Right lobe of liver (tissue), 6 donors: ENCODE measurements at regions not wholly inside any gene's neighbourhood (a gene's known extent, or its start where the extent isn't known, plus 50 kb on each side); places are given as distances from the start of the nearest gene placed in this dataset.

Experiments
- ATAC-seq, 4 donors: fragments of 200-7000 bp; cut with Tn5 transposase; one replicate each; pipeline ENCODE4 v1.9.1; 2020; ENCODE audit warnings: mild to moderate bottlenecking in 4 of 4, moderate library complexity in 4 of 4
- DNase-seq, 3 donors: peaks; one replicate each; pipeline ENCODE4 v3.0.0-alpha.2; 2020
- H3K27ac ChIP-seq, 3 donors: fragments of 200-600 bp; one replicate each; pipeline ENCODE4 v1.8.0; 2022
- H3K27me3 ChIP-seq, 2 donors: fragments of 200-600 bp; one replicate each; pipeline ENCODE4 v1.8.0; 2022
- H3K36me3 ChIP-seq, 4 donors: fragments of 200-600 bp; sonication (generic) in 1 of 4; one replicate each; pipeline versions ENCODE4 v1.5.1 to v1.8.0; 2017 to 2022; ENCODE audit warnings: control low read depth in 1 of 4
- H3K4me1 ChIP-seq, 4 donors: fragments of 200-600 bp; sonication (generic) in 1 of 4; one replicate each; pipeline versions ENCODE4 v1.5.1 to v1.8.0; 2017 to 2022; ENCODE audit warnings: control low read depth in 1 of 4
- H3K4me3 ChIP-seq, 3 donors: fragments of 200-600 bp; one replicate each; pipeline ENCODE4 v1.8.0; 2022
- H3K9me3 ChIP-seq, 4 donors: fragments of 200-600 bp; sonication (generic) in 1 of 4; one replicate each; pipeline versions ENCODE4 v1.5.1 to v1.8.0; 2017 to 2022; ENCODE audit warnings: control low read depth in 1 of 4
- CTCF ChIP-seq, 4 donors: fragments of 200-600 bp in 3 of 4; fragments of 450-650 bp in 1 of 4; IDR thresholded peaks; one replicate each; pipeline versions ENCODE4 v1.5.1 to v1.8.0; 2016 to 2022; ENCODE audit warnings: antibody characterized with exemption in 4 of 4, mild to moderate bottlenecking in 2 of 4
- POLR2A ChIP-seq: fragments of 450-650 bp; IDR thresholded peaks from one replicate; pipeline ENCODE4 v1.6.1; 2017; ENCODE audit warnings: antibody characterized with exemption, mild to moderate bottlenecking
- WGBS: methylation state at CpG from one replicate; pipeline ENCODE4 v1.1.6; 2018; ENCODE audit warnings: low coverage, low lambda C conversion rate; ENCODE audit not compliant: insufficient coverage; ENCODE audit errors: missing lambda C conversion rate; 5-methylcytosine and 5-hydroxymethylcytosine counted together
- intact Hi-C, 2 donors: fragments of 100-400 bp; cut with DNase I; formaldehyde crosslinking; loops; one replicate each; pipeline versions ENCODE4 v1.11.2 to v1.14.1; 2022
- donor health status: DM: no; HTN: yes; CAD: no.
- donor health status: DM: no; HTN: no; CAD: no.
- donor health status: DM: no; HTN: no; CAD: no.
- donor health status: DM: no; HTN: yes; CAD: no.
- donor health status: DM: no; HTN: yes; CAD: no.

- Histone ChIP-seq H3K9me3 (no peaks in the 10 kb centered on the region), H3K27me3 (no peaks in the 10 kb centered on the region), H3K36me3 (no peaks in the 10 kb centered on the region), H3K27ac (no peak overlapping the region), H3K4me1 (no peaks in the 10 kb centered on the region), H3K4me3 (no peak overlapping the region)
- no peak for DNase-seq
- intact Hi-C loops: no loop called here
- ATAC-seq: no peak
- WGBS: 75% methylated on average over 6 of the region's 6 CpGs
- TF ChIP-seq CTCF (IDR thresholded peaks at IDR 0.05) (no peak), POLR2A (no peak)
These were observed 193.3 kb upstream of the CSF3R start for GRCh38 chr1:36675931-36676562.

DNA sequence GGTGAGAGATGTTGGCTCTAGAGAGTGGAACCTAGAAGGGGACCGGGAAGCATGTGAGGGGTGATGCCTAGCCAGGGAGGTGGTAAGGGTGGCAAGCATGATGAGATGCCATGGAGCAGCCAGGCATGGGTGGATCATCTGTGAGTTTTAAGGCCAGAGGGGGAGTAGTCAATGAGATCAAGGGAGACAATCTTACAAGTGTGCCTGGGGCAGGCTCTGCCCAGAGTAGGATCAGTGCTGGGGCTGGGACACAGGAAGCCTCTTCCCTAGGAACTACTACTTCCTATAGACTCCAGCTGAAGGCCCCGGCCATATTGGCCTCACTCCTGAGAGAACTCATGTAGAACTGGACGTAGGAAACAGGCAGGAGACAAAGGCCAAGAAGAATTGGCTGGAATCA is 192.4 kb upstream of the CSF3R start:
- TF ChIP-seq POLR2A (no peak), CTCF (IDR thresholded peaks at IDR 0.05) (no peak)
- H3K4me3 ChIP-seq: no peak overlapping the region
- H3K27me3 ChIP-seq: no peaks in the 10 kb centered on the region
- intact Hi-C loops: no loop called here
- ATAC-seq: no peak
- H3K4me1 ChIP-seq: no peaks in the 10 kb centered on the region
- DNase-seq: no peak
- WGBS: 54% methylated on average over 2 of the region's 3 CpGs
- no peaks in the 10 kb centered on the region for H3K9me3 ChIP-seq
- H3K36me3 ChIP-seq: no peaks in the 10 kb centered on the region
- no peak overlapping the region for H3K27ac ChIP-seq

DNA sequence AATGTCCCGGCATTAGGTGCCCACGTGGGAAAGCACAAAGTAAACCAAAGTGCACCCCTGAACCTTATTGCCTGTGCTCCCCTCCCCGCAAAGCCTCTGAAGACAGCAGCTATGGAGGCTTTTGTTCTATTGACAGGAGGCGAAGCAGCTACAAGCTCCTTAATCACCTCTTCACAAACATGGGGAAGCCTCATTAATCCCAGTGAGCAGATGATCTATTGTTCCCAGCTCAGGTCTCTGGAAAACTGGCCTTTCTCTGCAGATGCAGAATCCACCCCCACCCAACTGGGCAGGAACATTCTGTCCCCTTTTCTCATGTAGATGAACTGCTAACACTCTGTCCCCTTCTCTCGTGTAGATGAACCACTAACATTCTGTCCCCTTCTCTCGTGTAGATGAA is 190.5 kb upstream of the CSF3R start:
- Histone ChIP-seq H3K27ac (no peak overlapping the region), H3K9me3 (no peaks in the 10 kb centered on the region), H3K36me3 (no peaks in the 10 kb centered on the region), H3K4me3 (no peak overlapping the region), H3K27me3 (no peaks in the 10 kb centered on the region), H3K4me1 (no peaks in the 10 kb centered on the region)
- intact Hi-C loops: no loop called here
- DNase-seq (no peak), ATAC-seq (no peak)
- TF ChIP-seq POLR2A (no peak), CTCF (IDR thresholded peaks at IDR 0.05) (no peak)
- 6% methylated on average over 5 of the region's 6 CpGs for WGBS

DNA sequence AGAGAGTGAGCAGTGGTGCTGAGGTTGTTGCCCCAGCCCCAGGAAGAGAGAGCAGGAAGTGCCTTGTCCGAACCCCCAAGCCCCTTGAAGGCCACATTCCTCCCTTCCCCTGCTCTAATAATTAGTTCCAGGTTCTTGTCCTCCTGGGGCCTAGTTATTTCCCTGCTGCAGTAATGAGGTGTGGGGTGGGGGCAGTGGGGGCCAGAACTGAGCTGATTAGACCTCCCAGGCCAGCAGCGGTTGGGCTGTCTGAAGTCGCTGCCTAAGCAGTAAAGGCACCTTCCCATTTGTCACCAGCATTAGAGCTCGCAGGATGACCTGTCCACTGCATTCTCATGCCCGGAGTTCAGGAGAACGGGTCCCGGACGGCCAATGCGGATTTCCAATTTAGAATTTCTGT is 186.5 kb upstream of the CSF3R start:
- TF ChIP-seq POLR2A (no peak), CTCF (IDR thresholded peaks at IDR 0.05) (no peak)
- Histone ChIP-seq H3K4me3 (no peak overlapping the region), H3K27me3 (no peaks in the 10 kb centered on the region), H3K36me3 (no peaks in the 10 kb centered on the region), H3K27ac (no peak overlapping the region), H3K9me3 (no peaks in the 10 kb centered on the region), H3K4me1 (no peaks in the 10 kb centered on the region)
- 55% methylated on average over 5 of the region's 9 CpGs for WGBS
- ATAC-seq (no peak), DNase-seq (no peak)
- intact Hi-C loops: no loop called here

DNA sequence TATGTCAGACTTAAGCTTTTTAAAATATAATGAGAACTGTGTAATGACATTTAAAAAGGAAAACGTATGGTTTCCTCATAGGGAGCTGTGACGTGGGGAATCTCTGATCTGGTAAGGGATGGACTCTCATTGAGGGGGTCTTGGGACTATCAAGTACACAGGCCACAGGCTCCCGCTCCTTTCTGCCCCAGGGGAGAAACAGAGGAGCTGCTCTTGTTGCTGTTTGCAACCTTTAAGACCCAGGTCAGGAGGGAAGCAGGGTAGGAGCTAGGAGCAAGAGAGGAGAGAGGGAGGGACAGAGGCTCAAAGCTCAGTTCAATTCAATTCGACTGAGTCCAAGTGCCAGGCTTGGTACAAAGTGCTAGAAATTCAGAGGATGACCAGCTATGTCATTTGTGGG is 185.1 kb upstream of the CSF3R start:
- no peak for ATAC-seq
- Histone ChIP-seq H3K27ac (no peak overlapping the region), H3K27me3 (no peaks in the 10 kb centered on the region), H3K4me3 (no peak overlapping the region), H3K9me3 (no peaks in the 10 kb centered on the region), H3K36me3 (no peaks in the 10 kb centered on the region), H3K4me1 (no peaks in the 10 kb centered on the region)
- DNase-seq: no peak
- TF ChIP-seq POLR2A: no peak
- TF ChIP-seq CTCF (IDR thresholded peaks at IDR 0.05): no peak
- 20% methylated on average over 4 of the region's 4 CpGs for WGBS
- intact Hi-C loops: no loop called here
